HG03558 (cell line): ENCODE measurements at regions not wholly inside any gene's neighbourhood (a gene's known extent, or its start where the extent isn't known, plus 50 kb on each side); places are given as distances from the start of the nearest gene placed in this dataset.
"Not testable (repeated sequence)": the region's sequence is repeated elsewhere in the genome, so short reads cannot be mapped to it uniquely, and the experiment has no call there.

Experiments
- ATAC-seq: cut with Tn5 transposase; IDR thresholded peaks from one replicate; pipeline ENCODE4 v1.9.1; 2021; ENCODE audit warnings: moderate number of reproducible peaks; ENCODE audit not compliant: unreplicated experiment; ENCODE audit errors: extremely low read depth

DNA sequence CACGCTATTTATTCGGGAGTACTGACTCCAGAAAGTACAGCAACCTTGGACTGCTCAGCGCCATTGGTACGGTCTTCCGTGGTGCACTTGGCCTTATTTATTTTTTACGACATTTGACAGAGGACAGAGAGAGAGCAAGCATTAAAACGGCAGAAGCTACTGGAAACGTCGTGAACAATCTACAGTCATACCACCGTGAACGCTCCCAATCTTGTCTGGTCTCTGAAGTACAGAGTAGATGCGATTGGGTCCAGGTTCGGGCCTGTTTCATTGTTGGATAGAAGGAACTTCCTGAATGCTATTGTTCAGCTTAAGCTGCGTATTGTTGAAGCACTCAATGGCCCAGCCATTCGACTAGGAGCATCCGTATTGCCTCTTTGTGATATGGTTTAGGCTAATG is 53.2 kb upstream of the TBL1X start:
- ATAC-seq: not testable (repeated sequence)

DNA sequence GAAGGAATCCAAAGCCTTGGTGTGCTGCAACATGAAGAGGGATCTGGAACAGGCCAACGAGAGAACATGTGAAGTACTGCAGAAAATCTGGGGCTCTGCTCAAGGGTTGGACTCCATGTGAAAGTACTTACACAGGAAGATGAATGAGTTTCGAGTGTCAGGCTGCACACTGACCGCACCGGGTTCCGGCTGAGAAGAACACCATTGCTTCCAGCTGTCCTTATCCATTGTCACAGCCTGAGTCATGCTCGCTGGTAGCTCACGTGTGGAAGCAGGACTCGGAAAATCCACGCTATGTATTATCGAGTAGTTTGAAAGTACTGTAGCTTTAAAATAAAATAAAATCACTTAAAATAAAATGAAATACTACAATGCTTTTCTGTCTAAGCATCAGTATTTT is 50.4 kb upstream of the TBL1X start:
- no peak for ATAC-seq
